ENCODE measurements at regions not wholly inside any gene's neighbourhood (a gene's known extent, or its start where the extent isn't known, plus 50 kb on each side); places are given as distances from the start of the nearest gene placed in this dataset.

DNA sequence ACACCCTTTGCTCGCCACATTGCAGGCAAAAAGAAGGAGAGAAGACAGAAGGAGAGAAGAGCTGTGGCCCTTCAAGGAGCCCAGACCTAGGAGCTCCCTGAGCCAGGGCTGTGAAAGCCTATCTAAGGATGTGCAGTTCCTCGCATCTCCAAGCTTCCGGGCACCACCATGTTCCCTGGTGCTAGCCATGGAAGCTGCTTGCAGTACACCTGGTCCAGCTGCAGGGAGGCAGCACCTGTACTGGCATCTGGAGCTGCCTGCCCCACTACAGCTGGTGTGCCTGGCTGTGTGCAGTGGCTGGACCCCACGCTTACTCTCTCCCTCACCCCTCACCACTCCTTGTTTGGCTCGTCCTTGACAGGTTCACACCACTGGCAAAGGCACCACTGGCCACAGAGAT is 1111.8 kb upstream of the POT1 start:
- no peak for ATAC-seq
- no peak for TF ChIP-seq ESRRG (CRISPR knock-in tag; IDR thresholded peaks at IDR 0.05)
- no peak for TF ChIP-seq CSDC2 (CRISPR knock-in tag; IDR thresholded peaks at IDR 0.05)
- TF ChIP-seq ISL1 (CRISPR knock-in tag; IDR thresholded peaks at IDR 0.05), result no peak

DNA sequence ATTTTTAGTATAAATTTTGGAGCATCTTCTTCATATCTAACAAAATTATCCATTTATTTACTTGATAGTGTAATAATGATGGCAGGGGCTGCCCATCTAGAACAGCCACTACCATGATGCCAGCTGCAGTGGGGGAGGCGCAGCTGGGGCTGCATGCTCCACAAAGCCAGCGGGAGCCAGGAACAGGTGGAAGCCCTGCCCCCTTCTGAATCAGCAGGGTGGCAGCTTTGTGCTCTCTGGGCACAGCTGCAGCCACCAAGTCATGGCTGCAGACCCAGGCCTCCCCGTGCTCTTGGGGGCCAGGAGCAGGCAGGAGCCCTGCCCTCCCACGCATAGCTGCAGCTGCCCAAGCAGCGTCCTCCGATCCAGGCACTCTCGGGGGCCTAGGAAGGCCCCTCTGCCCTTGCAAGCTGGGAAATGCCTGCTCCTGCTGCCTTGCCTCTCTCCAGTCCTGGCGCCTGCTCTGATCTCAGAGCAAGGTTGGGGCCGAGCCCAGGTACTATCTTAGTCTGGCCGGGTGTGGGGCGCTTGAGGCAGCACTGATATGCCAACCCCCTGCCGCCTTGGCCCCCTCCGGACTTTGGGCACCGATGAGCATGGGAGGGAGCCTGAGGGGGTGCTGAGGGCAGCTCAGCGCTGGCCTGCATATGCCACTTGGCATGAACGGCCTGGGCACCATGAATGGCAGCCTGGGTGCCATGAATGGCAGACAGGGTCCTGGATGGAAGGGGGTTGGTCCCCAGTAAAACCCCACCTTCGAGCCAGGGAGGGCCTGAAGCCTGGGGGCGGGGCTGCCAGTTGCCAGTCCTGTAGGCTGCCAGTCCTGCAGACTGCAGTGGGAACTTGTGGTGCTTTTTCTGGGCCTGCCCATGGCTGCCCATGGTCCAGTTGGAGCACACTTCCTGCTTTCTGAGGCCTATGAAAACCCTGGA is 1110.8 kb upstream of the POT1 start:
- no peak for TF ChIP-seq ZNF70 (CRISPR knock-in tag; IDR thresholded peaks at IDR 0.05)
- no peak for TF ChIP-seq ZNF565 (CRISPR knock-in tag; conservative IDR thresholded peaks at IDR 0.05; ENCODE audit: low read depth)
- TF ChIP-seq TCF4 (CRISPR knock-in tag; IDR thresholded peaks at IDR 0.05; ENCODE audit: borderline replicate concordance), result no peak
- TF ChIP-seq, protein P1, sequence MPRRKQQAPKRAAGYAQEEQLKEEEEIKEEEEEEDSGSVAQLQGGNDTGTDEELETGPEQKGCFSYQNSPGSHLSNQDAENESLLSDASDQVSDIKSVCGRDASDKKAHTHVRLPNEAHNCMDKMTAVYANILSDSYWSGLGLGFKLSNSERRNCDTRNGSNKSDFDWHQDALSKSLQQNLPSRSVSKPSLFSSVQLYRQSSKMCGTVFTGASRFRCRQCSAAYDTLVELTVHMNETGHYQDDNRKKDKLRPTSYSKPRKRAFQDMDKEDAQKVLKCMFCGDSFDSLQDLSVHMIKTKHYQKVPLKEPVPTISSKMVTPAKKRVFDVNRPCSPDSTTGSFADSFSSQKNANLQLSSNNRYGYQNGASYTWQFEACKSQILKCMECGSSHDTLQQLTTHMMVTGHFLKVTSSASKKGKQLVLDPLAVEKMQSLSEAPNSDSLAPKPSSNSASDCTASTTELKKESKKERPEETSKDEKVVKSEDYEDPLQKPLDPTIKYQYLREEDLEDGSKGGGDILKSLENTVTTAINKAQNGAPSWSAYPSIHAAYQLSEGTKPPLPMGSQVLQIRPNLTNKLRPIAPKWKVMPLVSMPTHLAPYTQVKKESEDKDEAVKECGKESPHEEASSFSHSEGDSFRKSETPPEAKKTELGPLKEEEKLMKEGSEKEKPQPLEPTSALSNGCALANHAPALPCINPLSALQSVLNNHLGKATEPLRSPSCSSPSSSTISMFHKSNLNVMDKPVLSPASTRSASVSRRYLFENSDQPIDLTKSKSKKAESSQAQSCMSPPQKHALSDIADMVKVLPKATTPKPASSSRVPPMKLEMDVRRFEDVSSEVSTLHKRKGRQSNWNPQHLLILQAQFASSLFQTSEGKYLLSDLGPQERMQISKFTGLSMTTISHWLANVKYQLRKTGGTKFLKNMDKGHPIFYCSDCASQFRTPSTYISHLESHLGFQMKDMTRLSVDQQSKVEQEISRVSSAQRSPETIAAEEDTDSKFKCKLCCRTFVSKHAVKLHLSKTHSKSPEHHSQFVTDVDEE (CRISPR knock-in tag; IDR thresholded peaks at IDR 0.05), result no peak
- TF ChIP-seq ZNF8 (CRISPR knock-in tag; IDR thresholded peaks at IDR 0.05), result no peak
- TF ChIP-seq ARNTL (CRISPR knock-in tag; IDR thresholded peaks at IDR 0.05; ENCODE audit: borderline replicate concordance, low read depth), result no peak
- TF ChIP-seq GLIS3 (CRISPR knock-in tag; IDR thresholded peaks at IDR 0.05), result no peak
- TF ChIP-seq RARB (CRISPR knock-in tag; IDR thresholded peaks at IDR 0.05), result no peak
- TF ChIP-seq PPARA (CRISPR knock-in tag; IDR thresholded peaks at IDR 0.05; ENCODE audit: borderline replicate concordance), result no peak
- no peak for TF ChIP-seq ZFP3 (CRISPR knock-in tag; IDR thresholded peaks at IDR 0.05)
- TF ChIP-seq ZFP30 (CRISPR knock-in tag; IDR thresholded peaks at IDR 0.05), result no peak
- no peak for TF ChIP-seq ESRRG (CRISPR knock-in tag; IDR thresholded peaks at IDR 0.05)
- no peak for TF ChIP-seq TOX (CRISPR knock-in tag; IDR thresholded peaks at IDR 0.05; ENCODE audit: borderline replicate concordance)
- TF ChIP-seq ISL1 (CRISPR knock-in tag; IDR thresholded peaks at IDR 0.05), result no peak
- ATAC-seq, result no peak

DNA sequence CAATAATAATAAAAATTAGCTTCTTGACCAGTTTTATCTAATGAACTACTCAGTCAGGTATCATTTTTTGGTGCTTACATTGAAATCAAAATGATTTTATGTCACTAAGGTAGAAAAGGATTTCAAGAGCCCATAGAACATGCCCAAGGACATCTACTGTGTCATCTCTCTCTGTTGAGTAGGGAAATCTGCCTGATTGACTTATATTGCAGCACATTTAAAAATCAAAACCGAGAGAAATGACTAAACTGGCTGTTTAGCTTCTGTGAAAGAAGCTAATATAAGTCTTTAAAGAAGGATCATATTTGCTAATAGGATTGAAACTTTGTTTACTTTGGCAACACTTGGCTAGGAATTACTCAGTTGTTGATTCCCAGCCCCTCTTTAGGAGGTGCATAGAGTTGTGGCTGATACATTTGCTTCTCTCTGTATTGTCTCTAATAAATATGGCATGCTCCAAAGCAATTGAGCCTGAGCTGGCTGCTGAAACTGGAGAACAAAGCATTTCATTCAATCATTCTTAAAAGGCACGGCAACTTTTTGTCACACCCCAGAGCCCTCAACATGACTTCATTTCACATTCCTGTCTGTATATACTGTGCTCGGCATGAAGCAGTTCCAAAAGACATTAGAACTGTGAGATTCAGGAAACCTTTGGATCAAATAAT is 1096.9 kb upstream of the POT1 start:
- no peak for ATAC-seq
- TF ChIP-seq ZNF70 (CRISPR knock-in tag; IDR thresholded peaks at IDR 0.05) (no peak), ESRRG (CRISPR knock-in tag; IDR thresholded peaks at IDR 0.05) (no peak), OSR1 (CRISPR knock-in tag; IDR thresholded peaks at IDR 0.05) (no peak), ARNTL (CRISPR knock-in tag; IDR thresholded peaks at IDR 0.05; ENCODE audit: borderline replicate concordance, low read depth) (no peak), ZNF565 (CRISPR knock-in tag; conservative IDR thresholded peaks at IDR 0.05; ENCODE audit: low read depth) (no peak), SNAI2 (CRISPR knock-in tag; IDR thresholded peaks at IDR 0.05) (no peak), ZFP30 (CRISPR knock-in tag; IDR thresholded peaks at IDR 0.05) (no peak), ISL1 (CRISPR knock-in tag; IDR thresholded peaks at IDR 0.05) (no peak), BACH2 (CRISPR knock-in tag; IDR thresholded peaks at IDR 0.05; ENCODE audit: borderline replicate concordance) (no peak)
- TF ChIP-seq, protein P2, sequence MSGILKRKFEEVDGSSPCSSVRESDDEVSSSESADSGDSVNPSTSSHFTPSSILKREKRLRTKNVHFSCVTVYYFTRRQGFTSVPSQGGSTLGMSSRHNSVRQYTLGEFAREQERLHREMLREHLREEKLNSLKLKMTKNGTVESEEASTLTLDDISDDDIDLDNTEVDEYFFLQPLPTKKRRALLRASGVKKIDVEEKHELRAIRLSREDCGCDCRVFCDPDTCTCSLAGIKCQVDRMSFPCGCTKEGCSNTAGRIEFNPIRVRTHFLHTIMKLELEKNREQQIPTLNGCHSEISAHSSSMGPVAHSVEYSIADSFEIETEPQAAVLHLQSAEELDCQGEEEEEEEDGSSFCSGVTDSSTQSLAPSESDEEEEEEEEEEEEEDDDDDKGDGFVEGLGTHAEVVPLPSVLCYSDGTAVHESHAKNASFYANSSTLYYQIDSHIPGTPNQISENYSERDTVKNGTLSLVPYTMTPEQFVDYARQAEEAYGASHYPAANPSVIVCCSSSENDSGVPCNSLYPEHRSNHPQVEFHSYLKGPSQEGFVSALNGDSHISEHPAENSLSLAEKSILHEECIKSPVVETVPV (CRISPR knock-in tag; IDR thresholded peaks at IDR 0.05), result no peak
- TF ChIP-seq, protein P3, sequence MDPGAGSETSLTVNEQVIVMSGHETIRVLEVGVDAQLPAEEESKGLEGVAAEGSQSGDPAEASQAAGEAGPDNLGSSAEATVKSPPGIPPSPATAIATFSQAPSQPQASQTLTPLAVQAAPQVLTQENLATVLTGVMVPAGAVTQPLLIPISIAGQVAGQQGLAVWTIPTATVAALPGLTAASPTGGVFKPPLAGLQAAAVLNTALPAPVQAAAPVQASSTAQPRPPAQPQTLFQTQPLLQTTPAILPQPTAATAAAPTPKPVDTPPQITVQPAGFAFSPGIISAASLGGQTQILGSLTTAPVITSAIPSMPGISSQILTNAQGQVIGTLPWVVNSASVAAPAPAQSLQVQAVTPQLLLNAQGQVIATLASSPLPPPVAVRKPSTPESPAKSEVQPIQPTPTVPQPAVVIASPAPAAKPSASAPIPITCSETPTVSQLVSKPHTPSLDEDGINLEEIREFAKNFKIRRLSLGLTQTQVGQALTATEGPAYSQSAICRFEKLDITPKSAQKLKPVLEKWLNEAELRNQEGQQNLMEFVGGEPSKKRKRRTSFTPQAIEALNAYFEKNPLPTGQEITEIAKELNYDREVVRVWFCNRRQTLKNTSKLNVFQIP (CRISPR knock-in tag; IDR thresholded peaks at IDR 0.05; ENCODE audit: borderline replicate concordance, low read depth), result no peak

DNA sequence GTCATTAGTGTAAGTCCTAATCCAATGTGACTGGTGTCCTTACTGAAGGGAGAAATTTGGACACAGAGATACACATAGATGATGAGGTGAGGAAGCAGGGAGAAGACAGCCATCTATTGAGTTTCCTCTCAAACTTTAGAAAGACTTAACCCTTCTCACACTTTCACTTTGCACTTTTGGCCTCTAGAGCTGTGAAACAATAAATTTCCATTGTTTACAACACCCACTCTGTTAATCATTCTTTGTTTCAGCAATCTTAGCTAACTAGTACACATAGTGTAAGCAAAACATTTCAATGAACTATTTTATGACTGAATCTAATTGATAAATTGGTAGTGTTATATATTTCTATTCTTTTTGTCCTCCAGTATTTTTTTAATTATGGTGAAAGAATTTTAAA is 1092.8 kb upstream of the POT1 start:
- ATAC-seq, result no peak
- TF ChIP-seq, protein P2 (CRISPR knock-in tag; IDR thresholded peaks at IDR 0.05), result no peak
- TF ChIP-seq SNAI2 (CRISPR knock-in tag; IDR thresholded peaks at IDR 0.05) (no peak), BACH2 (CRISPR knock-in tag; IDR thresholded peaks at IDR 0.05; ENCODE audit: borderline replicate concordance) (no peak), ZNF565 (CRISPR knock-in tag; conservative IDR thresholded peaks at IDR 0.05; ENCODE audit: low read depth) (no peak), PPARA (CRISPR knock-in tag; IDR thresholded peaks at IDR 0.05; ENCODE audit: borderline replicate concordance) (no peak), ZC3H10 (CRISPR knock-in tag; IDR thresholded peaks at IDR 0.05) (no peak), TCF4 (CRISPR knock-in tag; IDR thresholded peaks at IDR 0.05; ENCODE audit: borderline replicate concordance) (no peak), ARNTL (CRISPR knock-in tag; IDR thresholded peaks at IDR 0.05; ENCODE audit: borderline replicate concordance, low read depth) (no peak), ZNF70 (CRISPR knock-in tag; IDR thresholded peaks at IDR 0.05) (no peak), ZFP30 (CRISPR knock-in tag; IDR thresholded peaks at IDR 0.05) (no peak), CSDC2 (CRISPR knock-in tag; IDR thresholded peaks at IDR 0.05) (no peak), ZFP3 (CRISPR knock-in tag; IDR thresholded peaks at IDR 0.05) (no peak), ISL1 (CRISPR knock-in tag; IDR thresholded peaks at IDR 0.05) (no peak), GLIS3 (CRISPR knock-in tag; IDR thresholded peaks at IDR 0.05) (no peak), TOX (CRISPR knock-in tag; IDR thresholded peaks at IDR 0.05; ENCODE audit: borderline replicate concordance) (no peak), RARB (CRISPR knock-in tag; IDR thresholded peaks at IDR 0.05) (no peak), OSR1 (CRISPR knock-in tag; IDR thresholded peaks at IDR 0.05) (no peak)
- TF ChIP-seq, protein P1 (CRISPR knock-in tag; IDR thresholded peaks at IDR 0.05), result no peak
